ENCODE measurements at regions not wholly inside any gene's neighbourhood (a gene's known extent, or its start where the extent isn't known, plus 50 kb on each side); places are given as distances from the start of the nearest gene placed in this dataset.

DNA sequence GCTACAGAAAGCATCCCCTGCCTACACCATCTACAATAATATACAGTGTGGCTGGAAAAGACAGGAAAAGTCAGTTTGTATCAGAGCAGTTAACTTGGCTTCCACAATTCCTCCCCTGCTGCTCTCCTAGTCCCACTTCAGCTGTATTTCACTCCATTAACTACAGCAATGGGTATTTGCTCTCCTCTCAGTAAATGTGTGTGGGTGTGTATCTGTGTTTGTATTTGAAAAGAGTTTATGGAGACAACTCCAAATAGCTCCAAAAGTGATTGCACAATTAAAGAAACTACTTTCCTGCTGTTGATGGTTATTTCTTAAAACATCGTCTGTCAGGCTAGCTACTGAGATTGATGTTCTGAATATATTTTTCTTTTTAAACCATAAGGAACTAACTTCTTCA is 333.7 kb upstream of the FIGN start:
- TF ChIP-seq, protein P1, sequence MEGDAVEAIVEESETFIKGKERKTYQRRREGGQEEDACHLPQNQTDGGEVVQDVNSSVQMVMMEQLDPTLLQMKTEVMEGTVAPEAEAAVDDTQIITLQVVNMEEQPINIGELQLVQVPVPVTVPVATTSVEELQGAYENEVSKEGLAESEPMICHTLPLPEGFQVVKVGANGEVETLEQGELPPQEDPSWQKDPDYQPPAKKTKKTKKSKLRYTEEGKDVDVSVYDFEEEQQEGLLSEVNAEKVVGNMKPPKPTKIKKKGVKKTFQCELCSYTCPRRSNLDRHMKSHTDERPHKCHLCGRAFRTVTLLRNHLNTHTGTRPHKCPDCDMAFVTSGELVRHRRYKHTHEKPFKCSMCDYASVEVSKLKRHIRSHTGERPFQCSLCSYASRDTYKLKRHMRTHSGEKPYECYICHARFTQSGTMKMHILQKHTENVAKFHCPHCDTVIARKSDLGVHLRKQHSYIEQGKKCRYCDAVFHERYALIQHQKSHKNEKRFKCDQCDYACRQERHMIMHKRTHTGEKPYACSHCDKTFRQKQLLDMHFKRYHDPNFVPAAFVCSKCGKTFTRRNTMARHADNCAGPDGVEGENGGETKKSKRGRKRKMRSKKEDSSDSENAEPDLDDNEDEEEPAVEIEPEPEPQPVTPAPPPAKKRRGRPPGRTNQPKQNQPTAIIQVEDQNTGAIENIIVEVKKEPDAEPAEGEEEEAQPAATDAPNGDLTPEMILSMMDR (IDR thresholded peaks at IDR 0.05) = no peak
- TF ChIP-seq POLR2A (IDR thresholded peaks at IDR 0.05) = no peak

All from vagina (tissue), 2 donors.